ENCODE measurements at regions not wholly inside any gene's neighbourhood (a gene's known extent, or its start where the extent isn't known, plus 50 kb on each side); places are given as distances from the start of the nearest gene placed in this dataset.

- TF ChIP-seq GATA3 (IDR thresholded peaks at IDR 0.05; ENCODE audit: low read depth, low read length) (no peak), GATA2 (IDR thresholded peaks at IDR 0.05; ENCODE audit: low read depth, low read length) (no peak)
These were observed 284.5 kb upstream of the SEMA6D start for GRCh38 chr15:47432826-47433225.
